Hematopoietic multipotent progenitor cell treated with erythropoietin and hydrocortisone succinate and interleukin-3 and kit ligand, for 17 days (in vitro differentiated cells): ENCODE measurements at regions not wholly inside any gene's neighbourhood (a gene's known extent, or its start where the extent isn't known, plus 50 kb on each side); places are given as distances from the start of the nearest gene placed in this dataset.
A peak's percentile ranks its signal among the peaks of the same experiment; 100 is the strongest.

ENCODE experiments used
- DNase-seq: peaks from one replicate; pipeline ENCODE4 v3.0.0-alpha.2; 2015; ENCODE audit warnings: low spot score

GRCh38 chr6:131510094-131510493 is 62.9 kb upstream of the ARG1 start:
- no peak for DNase-seq

DNA sequence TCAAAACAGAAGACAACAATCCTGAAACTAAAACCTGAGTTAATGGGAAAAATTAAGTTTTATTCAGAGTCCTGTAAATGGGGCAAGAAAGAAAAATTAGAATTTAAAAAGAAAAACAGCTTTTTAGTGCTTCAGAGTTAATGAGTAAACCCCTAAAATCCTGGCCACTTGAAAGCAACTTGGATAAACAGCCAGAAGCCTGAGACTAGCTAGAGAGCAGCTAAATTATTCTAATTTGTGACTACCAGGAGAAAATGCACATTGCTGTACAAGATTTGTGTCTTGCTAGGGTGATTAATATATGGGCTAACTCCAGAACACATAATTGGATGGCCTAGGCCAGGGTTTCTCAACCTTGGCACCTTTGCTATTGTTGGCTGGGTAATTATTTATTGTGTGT is 62.4 kb upstream of the ARG1 start:
- no peak for DNase-seq

DNA sequence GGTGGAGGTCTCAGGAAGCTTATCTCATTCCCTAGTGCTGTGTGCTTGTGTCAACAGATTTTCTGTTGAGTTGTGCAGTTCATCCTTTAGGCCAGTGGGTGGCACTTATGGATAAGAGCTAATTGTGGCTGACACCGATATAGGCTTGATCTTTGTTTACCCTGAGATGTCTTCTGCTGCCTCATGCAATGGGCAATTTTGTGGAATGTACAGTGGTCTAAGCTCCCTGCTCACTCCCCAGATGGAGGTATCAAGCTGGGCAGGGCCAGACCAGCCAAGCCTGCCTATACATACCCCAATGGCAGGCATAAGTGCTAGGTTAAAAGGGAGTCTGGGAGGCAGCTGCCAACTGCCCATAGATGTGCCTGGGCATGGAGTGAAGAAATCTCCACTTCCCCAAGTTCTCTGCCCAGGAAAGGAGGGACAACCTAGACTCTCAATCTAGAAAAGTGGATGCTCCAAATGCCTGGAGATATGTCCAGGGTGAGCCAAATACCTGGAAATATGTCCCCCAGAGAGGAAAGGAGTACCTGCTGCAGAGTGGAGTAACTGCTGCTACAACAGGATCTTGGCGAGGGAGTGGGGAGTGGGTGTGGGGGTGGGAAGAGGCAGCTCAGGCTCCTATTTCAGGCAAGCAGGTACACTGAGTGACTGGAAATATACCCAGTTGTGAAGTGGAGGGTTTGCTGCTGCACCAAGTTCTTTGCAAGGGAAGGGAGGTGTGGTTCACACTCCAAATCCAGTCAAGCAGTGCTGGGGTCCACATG is 53.2 kb upstream of the ARG1 start:
- peak; percentile 57 for DNase-seq
